ENCODE measurements at regions not wholly inside any gene's neighbourhood (a gene's known extent, or its start where the extent isn't known, plus 50 kb on each side); places are given as distances from the start of the nearest gene placed in this dataset.
"Not testable (repeated sequence)": the region's sequence is repeated elsewhere in the genome, so short reads cannot be mapped to it uniquely, and the experiment has no call there.

GRCh38 chr11:29612423-29612822, 404.4 kb downstream of the KCNA4 start:
- H3K27ac ChIP-seq (ENCODE audit: low read length): no peak overlapping the region
- no peaks in the 10 kb centered on the region for H3K9me3 ChIP-seq (ENCODE audit: low read length)
- TF ChIP-seq CTCF (conservative IDR thresholded peaks at IDR 0.05; ENCODE audit: low read depth, low read length) (no peak), EZH2 (IDR thresholded peaks at IDR 0.05; ENCODE audit: low read length, unreplicated experiment) (no peak), EZH2phosphoT487 (IDR thresholded peaks at IDR 0.05; ENCODE audit: borderline replicate concordance, low read length) (no peak)
- H3K27me3 ChIP-seq (ENCODE audit: low read length): no peaks in the 10 kb centered on the region; the same call in 1 of the 2 replicates
- H3K4me1 ChIP-seq (ENCODE audit: insufficient read depth, low read length): no peaks in the 10 kb centered on the region
- no peak overlapping the region for H3K9ac ChIP-seq (ENCODE audit: low read length)
- no peak overlapping the region for H2AFZ ChIP-seq (ENCODE audit: low read length)
- no peaks in the 10 kb centered on the region for H4K20me1 ChIP-seq (ENCODE audit: low read length)
- no peaks in the 10 kb centered on the region for H3K9me2 ChIP-seq (replicated peaks; ENCODE audit: low read length)
- DNase-seq (no peak), ATAC-seq (no peak)
- POLR2A ChIA-PET (ENCODE audit: unreplicated experiment): no interaction called here
- no TSS peak for BruUV-seq (replicated peaks)
- H3K4me2 ChIP-seq (ENCODE audit: low read length): no peak overlapping the region
- intact Hi-C loops (cut with micrococcal nuclease): no loop called here
- no peak overlapping the region for H3K4me3 ChIP-seq (ENCODE audit: low read length)
- no peaks in the 10 kb centered on the region for H3K79me2 ChIP-seq (ENCODE audit: low read length)
- H3F3A ChIP-seq (ENCODE audit: low read length, unreplicated experiment): no peaks in the 10 kb centered on the region
- no peaks in the 10 kb centered on the region for H3K36me3 ChIP-seq (ENCODE audit: low read depth, low read length)
- CTCF ChIA-PET: no interaction called here

- no peaks in the 10 kb centered on the region for H3K9me2 ChIP-seq (replicated peaks; ENCODE audit: low read length)
- H3K4me3 ChIP-seq (ENCODE audit: low read length): no peak overlapping the region
- BruUV-seq (replicated peaks): no TSS peak
- no peaks in the 10 kb centered on the region; the same call in 1 of the 2 replicates for H3K27me3 ChIP-seq (ENCODE audit: low read length)
- no peak overlapping the region for H3K27ac ChIP-seq (ENCODE audit: low read length)
- no peak for DNase-seq
- no peak for TF ChIP-seq CTCF (conservative IDR thresholded peaks at IDR 0.05; ENCODE audit: low read depth, low read length)
- TF ChIP-seq EZH2phosphoT487 (IDR thresholded peaks at IDR 0.05; ENCODE audit: borderline replicate concordance, low read length): no peak
- no peak for TF ChIP-seq EZH2 (IDR thresholded peaks at IDR 0.05; ENCODE audit: low read length, unreplicated experiment)
- intact Hi-C loops (cut with micrococcal nuclease): no loop called here
- H3K9ac ChIP-seq (ENCODE audit: low read length): no peak overlapping the region
- ATAC-seq: no peak
- no peak overlapping the region for H3K4me2 ChIP-seq (ENCODE audit: low read length)
- no peaks in the 10 kb centered on the region for H3K36me3 ChIP-seq (ENCODE audit: low read depth, low read length)
- no peak overlapping the region for H2AFZ ChIP-seq (ENCODE audit: low read length)
- CTCF ChIA-PET: no interaction called here
- H3F3A ChIP-seq (ENCODE audit: low read length, unreplicated experiment): no peaks in the 10 kb centered on the region
- no peaks in the 10 kb centered on the region for H3K9me3 ChIP-seq (ENCODE audit: low read length)
- no peaks in the 10 kb centered on the region for H4K20me1 ChIP-seq (ENCODE audit: low read length)
- no peaks in the 10 kb centered on the region for H3K4me1 ChIP-seq (ENCODE audit: insufficient read depth, low read length)
- no peaks in the 10 kb centered on the region for H3K79me2 ChIP-seq (ENCODE audit: low read length)
- POLR2A ChIA-PET (ENCODE audit: unreplicated experiment): no interaction called here
Observed at GRCh38 chr11:29606330-29607031, 410.3 kb downstream of the KCNA4 start.

GRCh38 chr11:29600151-29600575, 416.7 kb downstream of the KCNA4 start:
- H3K27ac ChIP-seq (ENCODE audit: low read length); ATAC-seq; H3K9me2 ChIP-seq (replicated peaks; ENCODE audit: low read length); H3K79me2 ChIP-seq (ENCODE audit: low read length); POLR2A ChIA-PET (ENCODE audit: unreplicated experiment); H3F3A ChIP-seq (ENCODE audit: low read length, unreplicated experiment); H4K20me1 ChIP-seq (ENCODE audit: low read length); H3K4me2 ChIP-seq (ENCODE audit: low read length); H3K36me3 ChIP-seq (ENCODE audit: low read depth, low read length); intact Hi-C loops (cut with micrococcal nuclease); DNase-seq; H3K9ac ChIP-seq (ENCODE audit: low read length); BruUV-seq (replicated peaks); H3K27me3 ChIP-seq (ENCODE audit: low read length); H3K4me3 ChIP-seq (ENCODE audit: low read length); CTCF ChIA-PET; H3K9me3 ChIP-seq (ENCODE audit: low read length); H3K4me1 ChIP-seq (ENCODE audit: insufficient read depth, low read length); H2AFZ ChIP-seq (ENCODE audit: low read length): not testable (repeated sequence)
